Fibroblast of skin of left quadriceps (primary cell): ENCODE measurements at regions not wholly inside any gene's neighbourhood (a gene's known extent, or its start where the extent isn't known, plus 50 kb on each side); places are given as distances from the start of the nearest gene placed in this dataset.
A peak's percentile ranks its signal among the peaks of the same experiment; 100 is the strongest.
"Not testable (repeated sequence)": the region's sequence is repeated elsewhere in the genome, so short reads cannot be mapped to it uniquely, and the experiment has no call there.

Experiments used
- DNase-seq, 2 experiments: peaks; one replicate each; pipeline ENCODE4 v3.0.0-alpha.2; 2013; ENCODE audit warnings: low read depth in 2 of 2

- no peak for DNase-seq
Measured at GRCh38 chr3:110323349-110323748, 748.3 kb upstream of the NECTIN3 start.

- no peak for DNase-seq
Measured at GRCh38 chr3:110324171-110324705, 747.4 kb upstream of the NECTIN3 start.

GRCh38 chr3:110327870-110328269 is 743.7 kb upstream of the NECTIN3 start:
- no peak for DNase-seq

GRCh38 chr3:110331562-110331961 is 740.1 kb upstream of the NECTIN3 start:
- not testable (repeated sequence) for DNase-seq

- no peak for DNase-seq
Measured at GRCh38 chr3:110332629-110333028, 739.0 kb upstream of the NECTIN3 start.

GRCh38 chr3:110341047-110341446 is 730.6 kb upstream of the NECTIN3 start:
- no peak for DNase-seq

- DNase-seq, result no peak
Measured at GRCh38 chr3:110343376-110343775, 728.2 kb upstream of the NECTIN3 start.

- no peak for DNase-seq
Measured at GRCh38 chr3:110343945-110344344, 727.7 kb upstream of the NECTIN3 start.

- DNase-seq, result no peak
Measured at GRCh38 chr3:110344487-110344886, 727.1 kb upstream of the NECTIN3 start.

GRCh38 chr3:110344897-110345767 is 726.5 kb upstream of the NECTIN3 start:
- DNase-seq, result no peak

GRCh38 chr3:110349295-110349694 is 722.3 kb upstream of the NECTIN3 start:
- no peak for DNase-seq

- DNase-seq, result no peak
Measured at GRCh38 chr3:110352841-110353604, 718.6 kb upstream of the NECTIN3 start.

- peak in 1 of 2 experiments; percentile 38 for DNase-seq
Measured at GRCh38 chr3:110362751-110363150, 708.9 kb upstream of the NECTIN3 start.

- not testable (repeated sequence) for DNase-seq
Measured at GRCh38 chr3:110367289-110367688, 704.3 kb upstream of the NECTIN3 start.

- DNase-seq, result no peak
Measured at GRCh38 chr3:110375751-110376518, 695.7 kb upstream of the NECTIN3 start.

- DNase-seq, result no peak
Measured at GRCh38 chr3:110378481-110378880, 693.1 kb upstream of the NECTIN3 start.

- DNase-seq, result no peak
Measured at GRCh38 chr3:110381992-110382391, 689.6 kb upstream of the NECTIN3 start.

- DNase-seq, result no peak
Measured at GRCh38 chr3:110383356-110383755, 688.3 kb upstream of the NECTIN3 start.

- peak in 1 of 2 experiments; percentile 9 for DNase-seq
Measured at GRCh38 chr3:110384601-110385000, 687.0 kb upstream of the NECTIN3 start.

GRCh38 chr3:110389005-110389404 is 682.6 kb upstream of the NECTIN3 start:
- DNase-seq, result no peak

- no peak for DNase-seq
Measured at GRCh38 chr3:110390372-110390771, 681.2 kb upstream of the NECTIN3 start.

GRCh38 chr3:110391042-110391441 is 680.6 kb upstream of the NECTIN3 start:
- DNase-seq, result no peak
